A549 (cell line): ENCODE measurements at regions not wholly inside any gene's neighbourhood (a gene's known extent, or its start where the extent isn't known, plus 50 kb on each side); places are given as distances from the start of the nearest gene placed in this dataset.

Experiments
- BHLHE40 ChIP-seq: IDR thresholded peaks from 2 replicates; pipeline ENCODE4 v1.6.1; 2012; ENCODE audit warnings: low read depth, low read length, inconsistent platforms
- CHD2 ChIP-seq: fragments of 150-350 bp; IDR thresholded peaks from 2 replicates; pipeline ENCODE4 v1.6.1; 2014; ENCODE audit warnings: low read length; ENCODE audit not compliant: partially characterized antibody
- EHMT2 ChIP-seq: fragments of 200-600 bp; sonication (generic); IDR thresholded peaks from 2 replicates; pipeline ENCODE4 v1.6.1; 2016; ENCODE audit warnings: antibody characterized with exemption, low read depth, mild to moderate bottlenecking, moderate library complexity
- EP300 ChIP-seq, 2 experiments: fragments of >200 bp; sonication (Bioruptor Twin); formaldehyde crosslinking; IDR thresholded peaks; 2 replicates in 1 of 2; 3 replicates in 1 of 2; pipeline ENCODE4 v1.6.1; 2016 to 2017
- KDM1A ChIP-seq: fragments of 200-600 bp; sonication (generic); IDR thresholded peaks from 2 replicates; pipeline ENCODE4 v1.6.1; 2016; ENCODE audit warnings: low read depth, mild to moderate bottlenecking
- POLR2A ChIP-seq: IDR thresholded peaks from 2 replicates; pipeline ENCODE4 v1.6.1; 2012; ENCODE audit warnings: mild to moderate bottlenecking, low read length
- RAD21 ChIP-seq, 2 experiments: fragments of >200 bp in 1 of 2; sonication (Bioruptor Twin) in 1 of 2; formaldehyde crosslinking in 1 of 2; IDR thresholded peaks in 1 of 2; conservative IDR thresholded peaks in 1 of 2; 2 replicates in 1 of 2; 3 replicates in 1 of 2; pipeline ENCODE4 v1.6.1; 2012 to 2018; ENCODE audit warnings: inconsistent platforms in 1 of 2
- TF ChIP-seq, protein P1 (sequence below): fragments of >200 bp; sonication (Bioruptor Twin); formaldehyde crosslinking; IDR thresholded peaks from 3 replicates; pipeline ENCODE4 v1.5.1; 2016
- TF ChIP-seq, protein P2 (sequence below): fragments of 250-450 bp; sonication (Bioruptor Pico); IDR thresholded peaks from 2 replicates; pipeline ENCODE4 v1.5.0; 2021; ENCODE audit warnings: mild to moderate bottlenecking, moderate library complexity, borderline replicate concordance
- TF ChIP-seq, protein P3 (sequence below): fragments of 150-350 bp; IDR thresholded peaks from 2 replicates; pipeline ENCODE4 v1.6.1; 2014; ENCODE audit warnings: low read depth, mild to moderate bottlenecking, low read length
- TF ChIP-seq, protein P4 (sequence below): fragments of 200-600 bp; sonication (generic); IDR thresholded peaks from 2 replicates; pipeline ENCODE4 v1.6.1; 2016; ENCODE audit warnings: antibody characterized with exemption, mild to moderate bottlenecking, moderate library complexity
- TF ChIP-seq, protein P5 (sequence below): IDR thresholded peaks from 2 replicates; pipeline ENCODE4 v1.6.1; 2012; ENCODE audit warnings: low read depth, borderline replicate concordance

DNA sequence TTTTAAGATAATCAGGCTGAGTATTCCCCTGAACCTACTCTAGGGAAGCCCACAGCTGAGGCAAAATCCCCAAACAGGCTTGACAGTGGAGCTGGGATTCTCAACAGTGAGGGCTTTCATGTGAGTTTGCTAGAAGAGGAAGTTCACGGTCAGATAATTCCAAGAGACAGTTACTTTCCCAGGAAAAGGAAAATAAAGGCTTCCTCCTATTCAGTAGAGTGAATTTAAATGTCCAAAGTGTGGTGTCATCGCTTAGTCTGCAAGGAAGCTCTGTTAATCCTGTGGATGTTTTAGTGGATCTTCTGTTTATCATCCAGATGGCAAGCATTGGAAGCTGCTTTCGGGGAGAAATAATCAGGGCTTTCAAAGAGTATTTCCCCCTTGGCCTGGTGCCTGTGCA lies 119.8 kb downstream of the RPIA start:
- TF ChIP-seq, protein P1, sequence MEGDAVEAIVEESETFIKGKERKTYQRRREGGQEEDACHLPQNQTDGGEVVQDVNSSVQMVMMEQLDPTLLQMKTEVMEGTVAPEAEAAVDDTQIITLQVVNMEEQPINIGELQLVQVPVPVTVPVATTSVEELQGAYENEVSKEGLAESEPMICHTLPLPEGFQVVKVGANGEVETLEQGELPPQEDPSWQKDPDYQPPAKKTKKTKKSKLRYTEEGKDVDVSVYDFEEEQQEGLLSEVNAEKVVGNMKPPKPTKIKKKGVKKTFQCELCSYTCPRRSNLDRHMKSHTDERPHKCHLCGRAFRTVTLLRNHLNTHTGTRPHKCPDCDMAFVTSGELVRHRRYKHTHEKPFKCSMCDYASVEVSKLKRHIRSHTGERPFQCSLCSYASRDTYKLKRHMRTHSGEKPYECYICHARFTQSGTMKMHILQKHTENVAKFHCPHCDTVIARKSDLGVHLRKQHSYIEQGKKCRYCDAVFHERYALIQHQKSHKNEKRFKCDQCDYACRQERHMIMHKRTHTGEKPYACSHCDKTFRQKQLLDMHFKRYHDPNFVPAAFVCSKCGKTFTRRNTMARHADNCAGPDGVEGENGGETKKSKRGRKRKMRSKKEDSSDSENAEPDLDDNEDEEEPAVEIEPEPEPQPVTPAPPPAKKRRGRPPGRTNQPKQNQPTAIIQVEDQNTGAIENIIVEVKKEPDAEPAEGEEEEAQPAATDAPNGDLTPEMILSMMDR = no peak
- TF ChIP-seq EHMT2 = no peak
- no peak for TF ChIP-seq KDM1A
- TF ChIP-seq POLR2A = no peak
- TF ChIP-seq, protein P2, sequence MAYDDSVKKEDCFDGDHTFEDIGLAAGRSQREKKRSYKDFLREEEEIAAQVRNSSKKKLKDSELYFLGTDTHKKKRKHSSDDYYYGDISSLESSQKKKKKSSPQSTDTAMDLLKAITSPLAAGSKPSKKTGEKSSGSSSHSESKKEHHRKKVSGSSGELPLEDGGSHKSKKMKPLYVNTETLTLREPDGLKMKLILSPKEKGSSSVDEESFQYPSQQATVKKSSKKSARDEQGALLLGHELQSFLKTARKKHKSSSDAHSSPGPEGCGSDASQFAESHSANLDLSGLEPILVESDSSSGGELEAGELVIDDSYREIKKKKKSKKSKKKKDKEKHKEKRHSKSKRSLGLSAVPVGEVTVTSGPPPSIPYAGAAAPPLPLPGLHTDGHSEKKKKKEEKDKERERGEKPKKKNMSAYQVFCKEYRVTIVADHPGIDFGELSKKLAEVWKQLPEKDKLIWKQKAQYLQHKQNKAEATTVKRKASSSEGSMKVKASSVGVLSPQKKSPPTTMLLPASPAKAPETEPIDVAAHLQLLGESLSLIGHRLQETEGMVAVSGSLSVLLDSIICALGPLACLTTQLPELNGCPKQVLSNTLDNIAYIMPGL (CRISPR knock-in tag) = no peak
- TF ChIP-seq EP300 (IDR thresholded peaks at IDR 0.05) = no peak
- TF ChIP-seq, protein P3, sequence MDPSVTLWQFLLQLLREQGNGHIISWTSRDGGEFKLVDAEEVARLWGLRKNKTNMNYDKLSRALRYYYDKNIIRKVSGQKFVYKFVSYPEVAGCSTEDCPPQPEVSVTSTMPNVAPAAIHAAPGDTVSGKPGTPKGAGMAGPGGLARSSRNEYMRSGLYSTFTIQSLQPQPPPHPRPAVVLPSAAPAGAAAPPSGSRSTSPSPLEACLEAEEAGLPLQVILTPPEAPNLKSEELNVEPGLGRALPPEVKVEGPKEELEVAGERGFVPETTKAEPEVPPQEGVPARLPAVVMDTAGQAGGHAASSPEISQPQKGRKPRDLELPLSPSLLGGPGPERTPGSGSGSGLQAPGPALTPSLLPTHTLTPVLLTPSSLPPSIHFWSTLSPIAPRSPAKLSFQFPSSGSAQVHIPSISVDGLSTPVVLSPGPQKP = no peak
- TF ChIP-seq RAD21 (conservative IDR thresholded peaks at IDR 0.05 in 1 of 2, IDR thresholded peaks at IDR 0.05 in 1 of 2) = no peak
- TF ChIP-seq, protein P4, sequence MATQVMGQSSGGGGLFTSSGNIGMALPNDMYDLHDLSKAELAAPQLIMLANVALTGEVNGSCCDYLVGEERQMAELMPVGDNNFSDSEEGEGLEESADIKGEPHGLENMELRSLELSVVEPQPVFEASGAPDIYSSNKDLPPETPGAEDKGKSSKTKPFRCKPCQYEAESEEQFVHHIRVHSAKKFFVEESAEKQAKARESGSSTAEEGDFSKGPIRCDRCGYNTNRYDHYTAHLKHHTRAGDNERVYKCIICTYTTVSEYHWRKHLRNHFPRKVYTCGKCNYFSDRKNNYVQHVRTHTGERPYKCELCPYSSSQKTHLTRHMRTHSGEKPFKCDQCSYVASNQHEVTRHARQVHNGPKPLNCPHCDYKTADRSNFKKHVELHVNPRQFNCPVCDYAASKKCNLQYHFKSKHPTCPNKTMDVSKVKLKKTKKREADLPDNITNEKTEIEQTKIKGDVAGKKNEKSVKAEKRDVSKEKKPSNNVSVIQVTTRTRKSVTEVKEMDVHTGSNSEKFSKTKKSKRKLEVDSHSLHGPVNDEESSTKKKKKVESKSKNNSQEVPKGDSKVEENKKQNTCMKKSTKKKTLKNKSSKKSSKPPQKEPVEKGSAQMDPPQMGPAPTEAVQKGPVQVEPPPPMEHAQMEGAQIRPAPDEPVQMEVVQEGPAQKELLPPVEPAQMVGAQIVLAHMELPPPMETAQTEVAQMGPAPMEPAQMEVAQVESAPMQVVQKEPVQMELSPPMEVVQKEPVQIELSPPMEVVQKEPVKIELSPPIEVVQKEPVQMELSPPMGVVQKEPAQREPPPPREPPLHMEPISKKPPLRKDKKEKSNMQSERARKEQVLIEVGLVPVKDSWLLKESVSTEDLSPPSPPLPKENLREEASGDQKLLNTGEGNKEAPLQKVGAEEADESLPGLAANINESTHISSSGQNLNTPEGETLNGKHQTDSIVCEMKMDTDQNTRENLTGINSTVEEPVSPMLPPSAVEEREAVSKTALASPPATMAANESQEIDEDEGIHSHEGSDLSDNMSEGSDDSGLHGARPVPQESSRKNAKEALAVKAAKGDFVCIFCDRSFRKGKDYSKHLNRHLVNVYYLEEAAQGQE = no peak
- TF ChIP-seq CHD2 = no peak
- TF ChIP-seq BHLHE40 = no peak
- TF ChIP-seq, protein P5, sequence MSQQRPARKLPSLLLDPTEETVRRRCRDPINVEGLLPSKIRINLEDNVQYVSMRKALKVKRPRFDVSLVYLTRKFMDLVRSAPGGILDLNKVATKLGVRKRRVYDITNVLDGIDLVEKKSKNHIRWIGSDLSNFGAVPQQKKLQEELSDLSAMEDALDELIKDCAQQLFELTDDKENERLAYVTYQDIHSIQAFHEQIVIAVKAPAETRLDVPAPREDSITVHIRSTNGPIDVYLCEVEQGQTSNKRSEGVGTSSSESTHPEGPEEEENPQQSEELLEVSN = no peak
